GM12864 (cell line): ENCODE measurements at regions not wholly inside any gene's neighbourhood (a gene's known extent, or its start where the extent isn't known, plus 50 kb on each side); places are given as distances from the start of the nearest gene placed in this dataset.

Experiments
- DNase-seq: peaks from one replicate; pipeline ENCODE4 v3.0.0-alpha.2; 2011; ENCODE audit warnings: low read depth
- H3K4me3 ChIP-seq: 2 replicates; pipeline ENCODE4 v1.5.1; 2011; ENCODE audit warnings: mild to moderate bottlenecking, low read depth, low read length, control low read depth
- TF ChIP-seq, protein P1 (sequence below): IDR thresholded peaks from 2 replicates; pipeline ENCODE4 v1.5.1; 2011; ENCODE audit warnings: low read depth, mild to moderate bottlenecking, moderate library complexity, low read length, control low read depth, inconsistent platforms; ENCODE audit errors: missing control alignments

DNA sequence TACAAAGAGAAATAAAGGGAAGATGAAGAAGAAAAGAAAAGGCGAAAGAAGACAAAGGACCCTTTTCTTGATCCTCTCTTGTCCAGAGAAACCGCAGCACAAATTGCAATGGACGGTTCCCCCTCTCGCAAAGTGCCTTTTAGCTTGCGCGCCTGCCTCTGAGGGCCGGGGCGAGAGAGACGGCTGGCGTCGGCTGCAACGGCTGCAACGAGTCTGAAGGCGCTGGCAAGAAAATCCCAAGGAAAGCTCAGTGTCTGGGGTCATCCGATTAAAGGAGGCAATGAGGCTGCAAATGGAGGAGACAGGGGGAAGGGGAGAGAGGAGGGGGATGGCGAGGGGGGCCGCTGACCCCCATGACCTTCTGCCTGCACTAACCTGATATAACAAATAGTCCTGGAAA, 671.5 kb downstream of the MED13L start:
- no peak for DNase-seq
- TF ChIP-seq, protein P1, sequence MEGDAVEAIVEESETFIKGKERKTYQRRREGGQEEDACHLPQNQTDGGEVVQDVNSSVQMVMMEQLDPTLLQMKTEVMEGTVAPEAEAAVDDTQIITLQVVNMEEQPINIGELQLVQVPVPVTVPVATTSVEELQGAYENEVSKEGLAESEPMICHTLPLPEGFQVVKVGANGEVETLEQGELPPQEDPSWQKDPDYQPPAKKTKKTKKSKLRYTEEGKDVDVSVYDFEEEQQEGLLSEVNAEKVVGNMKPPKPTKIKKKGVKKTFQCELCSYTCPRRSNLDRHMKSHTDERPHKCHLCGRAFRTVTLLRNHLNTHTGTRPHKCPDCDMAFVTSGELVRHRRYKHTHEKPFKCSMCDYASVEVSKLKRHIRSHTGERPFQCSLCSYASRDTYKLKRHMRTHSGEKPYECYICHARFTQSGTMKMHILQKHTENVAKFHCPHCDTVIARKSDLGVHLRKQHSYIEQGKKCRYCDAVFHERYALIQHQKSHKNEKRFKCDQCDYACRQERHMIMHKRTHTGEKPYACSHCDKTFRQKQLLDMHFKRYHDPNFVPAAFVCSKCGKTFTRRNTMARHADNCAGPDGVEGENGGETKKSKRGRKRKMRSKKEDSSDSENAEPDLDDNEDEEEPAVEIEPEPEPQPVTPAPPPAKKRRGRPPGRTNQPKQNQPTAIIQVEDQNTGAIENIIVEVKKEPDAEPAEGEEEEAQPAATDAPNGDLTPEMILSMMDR: no peak
- no peak overlapping the region for H3K4me3 ChIP-seq

DNA sequence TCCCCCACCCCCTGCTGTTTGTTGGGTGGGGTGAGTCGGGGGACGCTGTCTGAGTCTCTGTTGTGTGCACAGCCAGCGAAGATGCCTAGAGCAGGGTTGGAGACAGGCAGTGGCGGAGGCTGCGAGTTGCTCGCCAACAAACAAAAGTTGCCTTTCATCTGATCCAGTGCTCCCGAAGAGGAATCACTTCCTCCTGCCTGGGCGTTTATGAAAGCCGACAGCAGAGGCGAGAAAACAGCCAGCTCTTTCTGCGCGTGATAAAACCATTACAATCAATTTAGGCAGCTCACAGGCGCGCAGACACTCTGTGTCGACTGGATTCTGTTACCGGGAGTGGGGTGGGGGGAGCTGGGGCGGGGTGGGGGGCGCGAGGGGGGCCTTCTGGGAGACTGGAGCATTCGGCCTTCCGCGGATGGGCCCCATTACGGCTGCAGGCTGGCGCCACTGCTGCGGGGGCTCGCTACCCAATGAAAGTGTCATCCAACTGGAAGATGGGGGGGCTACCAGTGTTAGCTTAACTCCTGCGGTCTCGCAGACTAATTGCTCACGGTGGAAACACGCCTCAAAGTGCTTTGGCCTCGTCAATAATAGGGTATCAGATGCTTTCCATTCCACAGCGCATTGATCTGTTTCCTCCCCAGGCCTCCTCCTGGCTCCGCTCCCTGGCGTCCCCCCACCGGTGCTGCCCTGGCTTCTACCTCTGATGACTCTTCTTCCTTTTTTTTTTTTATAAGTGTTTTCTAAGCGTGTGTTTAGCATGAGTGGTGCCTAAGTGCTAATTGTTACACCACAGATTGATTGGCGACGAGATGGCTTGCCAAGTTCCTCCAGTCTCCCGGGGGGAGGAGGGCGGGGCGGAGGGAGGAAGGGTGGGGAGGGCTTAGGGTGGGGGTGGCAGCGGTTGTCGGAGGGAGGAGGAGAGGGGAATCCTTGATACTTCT, 678.4 kb downstream of the MED13L start:
- TF ChIP-seq, protein P1: no peak
- H3K4me3 ChIP-seq: no peak overlapping the region
- no peak for DNase-seq

DNA sequence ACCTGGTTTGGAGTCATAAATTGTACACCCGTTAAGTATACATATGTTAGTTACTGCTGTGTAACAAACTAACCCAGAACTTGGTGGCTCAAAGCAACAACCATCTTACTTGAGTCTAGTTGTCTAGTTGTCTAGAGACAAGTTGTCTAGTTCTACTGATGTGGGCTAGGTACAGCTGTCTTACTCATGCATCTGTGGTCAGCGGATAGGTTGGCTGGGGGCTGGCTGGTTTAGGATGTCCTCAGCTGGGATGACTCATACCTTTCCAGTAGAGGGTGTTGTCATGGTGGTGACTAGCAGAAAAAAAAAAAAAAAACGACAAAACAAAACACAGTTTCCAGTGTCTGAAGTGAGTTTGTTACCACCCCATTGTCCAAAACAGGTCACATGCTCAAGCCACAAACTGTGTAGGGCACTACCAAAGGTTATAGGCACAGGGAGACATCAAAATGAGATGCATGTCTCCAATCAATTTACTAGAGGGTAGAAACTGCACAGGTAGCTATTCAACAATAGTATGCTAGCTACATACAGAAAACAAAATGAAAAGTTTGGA, 680.3 kb downstream of the MED13L start:
- no peak overlapping the region for H3K4me3 ChIP-seq
- DNase-seq: no peak

DNA sequence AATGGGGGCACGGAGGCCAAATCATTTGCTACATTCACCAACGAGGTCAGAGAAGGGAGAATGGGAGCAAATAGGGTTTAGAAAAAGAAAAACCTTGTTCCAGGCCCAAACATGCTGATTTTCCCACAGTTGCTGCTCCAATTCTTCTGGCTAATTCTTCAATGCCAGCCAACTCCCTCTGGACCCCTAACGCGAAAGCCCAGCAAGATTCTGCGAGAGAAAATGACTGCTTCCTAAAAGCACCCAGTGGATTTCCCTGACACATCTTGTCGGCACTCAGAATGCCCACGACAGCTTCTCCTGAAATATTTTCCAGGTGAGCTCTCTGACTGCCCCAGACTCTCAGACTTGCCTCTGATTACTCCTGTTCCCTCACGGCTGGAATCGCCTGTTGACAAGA, 689.4 kb downstream of the MED13L start:
- no peak overlapping the region for H3K4me3 ChIP-seq
- DNase-seq: no peak
- TF ChIP-seq, protein P1: no peak

More for the DNA sequence above, 680.3 kb downstream of the MED13L start:
- TF ChIP-seq, protein P1: no peak

DNA sequence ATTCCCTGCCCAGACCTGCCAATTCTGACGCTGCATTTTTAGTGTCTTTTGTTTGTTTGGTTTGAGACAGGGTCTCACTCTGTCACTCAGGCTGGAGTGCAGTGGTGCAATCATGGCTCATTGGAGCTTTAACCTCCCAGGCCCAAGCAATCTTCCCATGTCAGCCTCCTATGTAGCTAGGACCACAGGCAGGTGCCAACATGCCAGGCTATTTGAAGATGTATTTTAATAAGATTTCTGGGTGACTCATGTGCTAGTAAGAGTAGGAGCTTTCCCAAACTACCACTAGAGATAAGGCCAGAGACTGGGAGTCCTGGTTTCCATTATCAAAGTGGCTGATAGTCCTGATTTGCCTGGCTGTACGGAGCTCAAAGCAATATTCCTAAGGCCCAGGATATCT, 693.3 kb downstream of the MED13L start:
- TF ChIP-seq, protein P1: no peak
- no peak for DNase-seq
- H3K4me3 ChIP-seq: no peak overlapping the region

DNA sequence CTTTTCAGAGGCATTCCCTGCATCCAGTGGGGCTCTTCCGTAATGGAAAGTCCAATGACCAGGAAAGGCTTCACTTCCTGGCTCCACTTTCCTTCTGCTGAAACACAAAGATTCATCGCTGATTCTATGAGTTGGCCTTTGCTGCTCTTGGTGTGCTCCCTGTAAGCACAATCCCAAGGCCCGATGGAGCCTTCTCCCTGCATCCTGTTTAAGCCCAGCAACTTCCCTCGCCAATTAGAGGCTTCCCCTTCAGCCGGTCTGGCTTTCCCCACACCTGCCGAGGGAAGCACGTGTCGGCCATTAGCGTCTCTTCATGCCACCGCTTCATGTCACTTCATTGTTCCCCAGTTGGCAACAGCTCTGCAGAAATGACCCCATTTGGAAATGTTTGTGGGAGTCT, 693.9 kb downstream of the MED13L start:
- no peak overlapping the region for H3K4me3 ChIP-seq
- DNase-seq: no peak
- TF ChIP-seq, protein P1: no peak

DNA sequence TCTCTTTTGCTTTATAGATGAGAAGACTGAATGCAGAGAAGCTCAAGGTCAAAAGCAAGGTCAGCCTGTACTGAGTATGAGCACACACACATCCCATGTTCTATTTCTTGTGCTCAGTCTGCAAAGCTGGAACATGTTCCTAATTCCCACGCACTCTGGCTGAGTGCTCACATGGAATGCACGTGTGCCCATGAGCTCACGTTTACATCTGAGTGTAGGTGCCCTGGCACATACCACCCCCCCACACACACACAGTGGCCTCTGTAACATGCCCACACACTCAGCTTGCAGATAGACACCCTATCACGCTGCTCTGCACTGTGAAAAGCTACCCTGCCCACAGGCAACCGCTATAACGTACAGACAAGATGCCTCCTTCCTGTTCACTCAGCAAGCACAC, 700.1 kb downstream of the MED13L start:
- DNase-seq: no peak
- no peak overlapping the region for H3K4me3 ChIP-seq
- TF ChIP-seq, protein P1: no peak
